ENCODE measurements at regions not wholly inside any gene's neighbourhood (a gene's known extent, or its start where the extent isn't known, plus 50 kb on each side); places are given as distances from the start of the nearest gene placed in this dataset.

GRCh38 chr6:167208819-167209576 lies 51.2 kb upstream of the GPR31 start:
- Histone ChIP-seq H3K4me3 (ENCODE audit: low read length) (no peak overlapping the region), H3K27me3 (ENCODE audit: control insufficient read depth, insufficient read depth, low read length) (no peaks in the 10 kb centered on the region), H3K4me1 (ENCODE audit: control insufficient read depth, insufficient read depth, low read length) (no peaks in the 10 kb centered on the region), H3K27ac (ENCODE audit: low read length) (no peak overlapping the region), H3K36me3 (ENCODE audit: control insufficient read depth, insufficient read depth, low read length) (no peaks in the 10 kb centered on the region), H3K9me3 (ENCODE audit: control insufficient read depth, insufficient read depth, low read length) (no peaks in the 10 kb centered on the region)
- intact Hi-C loops (cut with micrococcal nuclease), result no loop called here
- TF ChIP-seq, protein P1, sequence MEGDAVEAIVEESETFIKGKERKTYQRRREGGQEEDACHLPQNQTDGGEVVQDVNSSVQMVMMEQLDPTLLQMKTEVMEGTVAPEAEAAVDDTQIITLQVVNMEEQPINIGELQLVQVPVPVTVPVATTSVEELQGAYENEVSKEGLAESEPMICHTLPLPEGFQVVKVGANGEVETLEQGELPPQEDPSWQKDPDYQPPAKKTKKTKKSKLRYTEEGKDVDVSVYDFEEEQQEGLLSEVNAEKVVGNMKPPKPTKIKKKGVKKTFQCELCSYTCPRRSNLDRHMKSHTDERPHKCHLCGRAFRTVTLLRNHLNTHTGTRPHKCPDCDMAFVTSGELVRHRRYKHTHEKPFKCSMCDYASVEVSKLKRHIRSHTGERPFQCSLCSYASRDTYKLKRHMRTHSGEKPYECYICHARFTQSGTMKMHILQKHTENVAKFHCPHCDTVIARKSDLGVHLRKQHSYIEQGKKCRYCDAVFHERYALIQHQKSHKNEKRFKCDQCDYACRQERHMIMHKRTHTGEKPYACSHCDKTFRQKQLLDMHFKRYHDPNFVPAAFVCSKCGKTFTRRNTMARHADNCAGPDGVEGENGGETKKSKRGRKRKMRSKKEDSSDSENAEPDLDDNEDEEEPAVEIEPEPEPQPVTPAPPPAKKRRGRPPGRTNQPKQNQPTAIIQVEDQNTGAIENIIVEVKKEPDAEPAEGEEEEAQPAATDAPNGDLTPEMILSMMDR (IDR thresholded peaks at IDR 0.05), result no peak
- 83% methylated on average over 21 of the region's 21 CpGs for WGBS (ENCODE audit: insufficient coverage)
- DNase-seq, result no peak
- no peaks in the 10 kb centered on the region for H3K36me3 Mint-ChIP-seq
- peaks cover 0 to 9% of the 10 kb centered on the region in 2 donors for H3K27me3 Mint-ChIP-seq (ENCODE audit: low read depth in 2 of 2)
- H3K27ac Mint-ChIP-seq, result no peak overlapping the region
- H3K4me1 Mint-ChIP-seq, result no peaks in the 10 kb centered on the region
- H3K9me3 Mint-ChIP-seq, result no peaks in the 10 kb centered on the region
- no peak overlapping the region for H3K4me3 Mint-ChIP-seq
- no peak for ATAC-seq

DNA sequence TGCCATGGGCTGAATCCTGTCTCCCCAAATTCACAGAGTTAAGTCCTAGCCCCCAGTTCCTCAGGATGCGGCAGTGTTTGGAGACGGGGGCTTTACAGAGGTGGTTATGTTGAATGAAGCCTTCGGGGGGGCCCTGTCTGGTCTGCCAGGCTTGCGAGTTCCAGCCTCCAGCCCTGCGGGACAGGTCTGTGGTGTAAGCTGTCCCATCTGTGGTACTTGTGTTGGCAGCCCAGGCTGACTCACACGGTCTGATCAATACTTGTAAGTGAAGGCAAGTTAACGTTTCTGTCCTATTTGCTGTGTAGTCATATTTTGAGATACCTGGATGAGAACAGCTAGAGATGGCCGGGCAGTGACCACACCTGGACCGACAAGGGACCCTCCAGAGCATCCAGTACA lies 51.8 kb upstream of the GPR31 start:
- Mint-ChIP-seq H3K4me3 (no peak overlapping the region), H3K36me3 (no peaks in the 10 kb centered on the region), H3K4me1 (no peaks in the 10 kb centered on the region), H3K27ac (no peak overlapping the region), H3K27me3 (ENCODE audit: low read depth in 2 of 2) (peaks cover 0 to 9% of the 10 kb centered on the region in 2 donors), H3K9me3 (no peaks in the 10 kb centered on the region)
- no peaks in the 10 kb centered on the region for H3K36me3 ChIP-seq (ENCODE audit: control insufficient read depth, insufficient read depth, low read length)
- H3K27me3 ChIP-seq (ENCODE audit: control insufficient read depth, insufficient read depth, low read length), result no peaks in the 10 kb centered on the region
- no peak overlapping the region for H3K4me3 ChIP-seq (ENCODE audit: low read length)
- no peak for DNase-seq
- H3K9me3 ChIP-seq (ENCODE audit: control insufficient read depth, insufficient read depth, low read length), result no peaks in the 10 kb centered on the region
- WGBS (ENCODE audit: insufficient coverage), result 78% methylated on average over 9 of the region's 9 CpGs
- intact Hi-C loops (cut with micrococcal nuclease), result no loop called here
- ATAC-seq, result no peak
- H3K27ac ChIP-seq (ENCODE audit: low read length), result no peak overlapping the region
- H3K4me1 ChIP-seq (ENCODE audit: control insufficient read depth, insufficient read depth, low read length), result no peaks in the 10 kb centered on the region
- TF ChIP-seq, protein P1 (IDR thresholded peaks at IDR 0.05), result no peak

DNA sequence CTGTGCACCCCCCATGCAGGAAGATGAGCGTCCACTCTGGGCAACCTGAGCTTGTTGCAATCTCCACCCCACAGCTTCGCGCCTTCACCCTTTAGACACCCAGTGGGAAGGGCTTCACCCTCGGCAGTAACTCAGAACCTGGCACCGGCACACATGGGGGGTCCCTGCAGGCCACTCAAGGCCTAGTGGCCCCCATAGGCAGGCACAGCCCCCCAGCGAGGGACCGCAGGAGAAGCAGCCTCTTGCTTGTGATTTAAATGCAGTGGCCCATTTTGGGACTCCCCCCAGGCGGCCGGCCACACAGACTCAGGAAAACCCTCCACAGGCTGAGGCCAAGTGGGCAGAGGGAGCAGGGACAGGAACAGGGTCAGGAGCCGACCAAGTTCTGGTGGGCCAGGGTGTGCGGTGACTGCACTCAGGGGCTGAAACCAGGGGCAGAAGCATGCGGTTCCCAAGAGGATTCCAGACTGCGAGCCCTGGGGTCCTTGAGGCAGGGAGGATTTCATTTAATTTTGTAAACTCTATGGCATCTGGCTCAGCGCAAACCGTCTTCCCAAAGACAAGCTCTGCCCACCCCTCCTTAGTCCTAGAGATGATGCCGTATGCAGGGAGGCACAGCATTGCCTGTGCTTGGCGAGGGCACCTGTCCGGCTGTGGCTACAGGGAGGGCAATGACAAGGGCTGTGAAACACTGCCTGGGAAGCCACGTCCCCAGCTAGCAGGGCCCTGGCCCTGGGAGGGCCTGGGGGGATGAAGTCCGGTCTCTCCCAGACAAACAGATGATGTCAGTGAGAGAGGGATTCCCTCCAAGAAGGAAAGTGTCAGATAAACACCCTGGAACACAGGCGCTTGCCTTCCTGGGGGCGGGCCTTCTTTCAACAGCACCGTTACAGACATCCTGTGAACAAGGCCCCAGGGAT lies 52.9 kb upstream of the GPR31 start:
- 74% methylated on average over 22 of the region's 23 CpGs for WGBS (ENCODE audit: insufficient coverage)
- Histone ChIP-seq H3K4me3 (ENCODE audit: low read length) (no peak overlapping the region), H3K27ac (ENCODE audit: low read length) (no peak overlapping the region), H3K9me3 (ENCODE audit: control insufficient read depth, insufficient read depth, low read length) (no peaks in the 10 kb centered on the region), H3K27me3 (ENCODE audit: control insufficient read depth, insufficient read depth, low read length) (no peaks in the 10 kb centered on the region), H3K36me3 (ENCODE audit: control insufficient read depth, insufficient read depth, low read length) (no peaks in the 10 kb centered on the region), H3K4me1 (ENCODE audit: control insufficient read depth, insufficient read depth, low read length) (no peaks in the 10 kb centered on the region)
- ATAC-seq, result no peak
- no peak overlapping the region for H3K4me3 Mint-ChIP-seq
- no peaks in the 10 kb centered on the region for H3K9me3 Mint-ChIP-seq
- H3K27me3 Mint-ChIP-seq (ENCODE audit: low read depth in 2 of 2), result peaks cover 0 to 9% of the 10 kb centered on the region in 2 donors
- H3K4me1 Mint-ChIP-seq, result no peaks in the 10 kb centered on the region
- no peak overlapping the region for H3K27ac Mint-ChIP-seq
- intact Hi-C loops (cut with micrococcal nuclease), result no loop called here
- no peaks in the 10 kb centered on the region for H3K36me3 Mint-ChIP-seq
- TF ChIP-seq, protein P1 (IDR thresholded peaks at IDR 0.05), result no peak
- DNase-seq, result no peak

Data from natural killer cell (primary cell).